HG03432 (cell line): ENCODE measurements at regions not wholly inside any gene's neighbourhood (a gene's known extent, or its start where the extent isn't known, plus 50 kb on each side); places are given as distances from the start of the nearest gene placed in this dataset.
"Not testable (repeated sequence)": the region's sequence is repeated elsewhere in the genome, so short reads cannot be mapped to it uniquely, and the experiment has no call there.

ENCODE experiments used
- ATAC-seq: cut with Tn5 transposase; IDR thresholded peaks from one replicate; pipeline ENCODE4 v1.9.1; 2021; ENCODE audit warnings: mild to moderate bottlenecking, moderate library complexity; ENCODE audit not compliant: unreplicated experiment

- ATAC-seq: no peak
Measured at GRCh38 chr6:80594461-80594860, 488.0 kb downstream of the BCKDHB start.

GRCh38 chr6:80592436-80592835 lies 486.0 kb downstream of the BCKDHB start:
- no peak for ATAC-seq

- no peak for ATAC-seq
Measured at GRCh38 chr6:80586242-80586641, 479.8 kb downstream of the BCKDHB start.

GRCh38 chr6:80579391-80580023 lies 473.0 kb downstream of the BCKDHB start:
- ATAC-seq: no peak

GRCh38 chr6:80573320-80573719 lies 466.8 kb downstream of the BCKDHB start:
- ATAC-seq: not testable (repeated sequence)

- ATAC-seq: peak; percentile 90
Measured at GRCh38 chr6:80566361-80566760, 459.9 kb downstream of the BCKDHB start.

- ATAC-seq: no peak
Measured at GRCh38 chr6:80553071-80553740, 446.7 kb downstream of the BCKDHB start.

- no peak for ATAC-seq
Measured at GRCh38 chr6:80550748-80551147, 444.3 kb downstream of the BCKDHB start.

GRCh38 chr6:80550281-80550680 lies 443.8 kb downstream of the BCKDHB start:
- ATAC-seq: no peak

- ATAC-seq: no peak
Measured at GRCh38 chr6:80548532-80548931, 442.1 kb downstream of the BCKDHB start.

- peak; percentile 57 for ATAC-seq
Measured at GRCh38 chr6:80547827-80548226, 441.4 kb downstream of the BCKDHB start.

GRCh38 chr6:80544976-80545722 lies 438.7 kb downstream of the BCKDHB start:
- peak; percentile 33 for ATAC-seq

GRCh38 chr6:80544555-80544954 lies 438.1 kb downstream of the BCKDHB start:
- no peak for ATAC-seq

- ATAC-seq: peak; percentile 34
Measured at GRCh38 chr6:80543598-80544222, 437.2 kb downstream of the BCKDHB start.

GRCh38 chr6:80543151-80543550 lies 436.7 kb downstream of the BCKDHB start:
- no peak for ATAC-seq

- ATAC-seq: peak; percentile 24
Measured at GRCh38 chr6:80541886-80542285, 435.4 kb downstream of the BCKDHB start.

GRCh38 chr6:80541181-80541580 lies 434.7 kb downstream of the BCKDHB start:
- ATAC-seq: peak; percentile 62

GRCh38 chr6:80540700-80541099 lies 434.2 kb downstream of the BCKDHB start:
- ATAC-seq: no peak

- ATAC-seq: no peak
Measured at GRCh38 chr6:80537118-80537972, 430.9 kb downstream of the BCKDHB start.

GRCh38 chr6:80535914-80536565 lies 429.6 kb downstream of the BCKDHB start:
- no peak for ATAC-seq
